ENCODE measurements at regions not wholly inside any gene's neighbourhood (a gene's known extent, or its start where the extent isn't known, plus 50 kb on each side); places are given as distances from the start of the nearest gene placed in this dataset.

- Mint-ChIP-seq H3K4me3 (peak overlapping the region; percentile 91), H3K27me3 (ENCODE audit: low read depth) (peaks cover 95% of the 10 kb centered on the region), H3K9me3 (no peaks in the 10 kb centered on the region), H3K4me1 (peaks cover 7% of the 10 kb centered on the region), H3K27ac (ENCODE audit: unreplicated experiment) (no peak overlapping the region), H3K36me3 (ENCODE audit: low read depth) (no peaks in the 10 kb centered on the region)
- TF ChIP-seq CTCF (conservative IDR thresholded peaks at IDR 0.05) = no peak
- no peak for DNase-seq (ENCODE audit: low read depth, low spot score)
Observed at GRCh38 chr14:62117751-62118105, 355.5 kb downstream of the SNAPC1 start.

GRCh38 chr14:62118461-62118860, 356.2 kb downstream of the SNAPC1 start:
- no peaks in the 10 kb centered on the region for H3K36me3 Mint-ChIP-seq (ENCODE audit: low read depth)
- peaks cover 7% of the 10 kb centered on the region for H3K4me1 Mint-ChIP-seq
- no peak for TF ChIP-seq CTCF (conservative IDR thresholded peaks at IDR 0.05)
- no peak overlapping the region for H3K27ac Mint-ChIP-seq (ENCODE audit: unreplicated experiment)
- H3K27me3 Mint-ChIP-seq (ENCODE audit: low read depth) = peaks cover 94% of the 10 kb centered on the region
- H3K4me3 Mint-ChIP-seq = peak overlapping the region; percentile 56
- no peaks in the 10 kb centered on the region for H3K9me3 Mint-ChIP-seq
- DNase-seq (ENCODE audit: low read depth, low spot score) = no peak

- H3K4me1 Mint-ChIP-seq = peaks cover 7% of the 10 kb centered on the region
- no peaks in the 10 kb centered on the region for H3K36me3 Mint-ChIP-seq (ENCODE audit: low read depth)
- TF ChIP-seq CTCF (conservative IDR thresholded peaks at IDR 0.05) = no peak
- no peaks in the 10 kb centered on the region for H3K9me3 Mint-ChIP-seq
- no peak overlapping the region for H3K27ac Mint-ChIP-seq (ENCODE audit: unreplicated experiment)
- DNase-seq (ENCODE audit: low read depth, low spot score) = no peak
- peaks cover 90% of the 10 kb centered on the region for H3K27me3 Mint-ChIP-seq (ENCODE audit: low read depth)
- no peak overlapping the region for H3K4me3 Mint-ChIP-seq
Observed at GRCh38 chr14:62118871-62119270, 356.7 kb downstream of the SNAPC1 start.

GRCh38 chr14:62123961-62124360, 361.7 kb downstream of the SNAPC1 start:
- TF ChIP-seq CTCF (conservative IDR thresholded peaks at IDR 0.05) = no peak
- Mint-ChIP-seq H3K4me1 (no peaks in the 10 kb centered on the region), H3K36me3 (ENCODE audit: low read depth) (no peaks in the 10 kb centered on the region), H3K27me3 (ENCODE audit: low read depth) (peaks cover 71% of the 10 kb centered on the region), H3K4me3 (no peak overlapping the region), H3K9me3 (no peaks in the 10 kb centered on the region), H3K27ac (ENCODE audit: unreplicated experiment) (no peak overlapping the region)
- no peak for DNase-seq (ENCODE audit: low read depth, low spot score)

GRCh38 chr14:62125793-62126192, 363.6 kb downstream of the SNAPC1 start:
- Mint-ChIP-seq H3K4me3 (no peak overlapping the region), H3K9me3 (no peaks in the 10 kb centered on the region), H3K4me1 (no peaks in the 10 kb centered on the region), H3K27ac (ENCODE audit: unreplicated experiment) (no peak overlapping the region), H3K27me3 (ENCODE audit: low read depth) (peaks cover 65% of the 10 kb centered on the region), H3K36me3 (ENCODE audit: low read depth) (no peaks in the 10 kb centered on the region)
- no peak for DNase-seq (ENCODE audit: low read depth, low spot score)
- no peak for TF ChIP-seq CTCF (conservative IDR thresholded peaks at IDR 0.05)

Data from neural crest cell (in vitro differentiated cells).